RWPE2 (cell line): ENCODE measurements at regions not wholly inside any gene's neighbourhood (a gene's known extent, or its start where the extent isn't known, plus 50 kb on each side); places are given as distances from the start of the nearest gene placed in this dataset.
A peak's percentile ranks its signal among the peaks of the same experiment; 100 is the strongest.

Experiments
- ATAC-seq: fragments of 200-7000 bp; cut with Tn5 transposase; 3 replicates; pipeline ENCODE4 v1.9.1; 2021; ENCODE audit warnings: low read depth
- DNase-seq: peaks from one replicate; pipeline ENCODE4 v3.0.0-alpha.2; 2020; ENCODE audit warnings: low spot score
- H3K27ac ChIP-seq: fragments of 450-650 bp; 2 replicates; pipeline ENCODE4 v1.5.1; 2017; ENCODE audit warnings: mild to moderate bottlenecking; ENCODE audit not compliant: poor library complexity, severe bottlenecking
- H3K27me3 ChIP-seq: fragments of 250-450 bp; sonication (Bioruptor Pico); 2 replicates; pipeline ENCODE4 v1.5.1; 2021; ENCODE audit warnings: mild to moderate bottlenecking, moderate library complexity; ENCODE audit not compliant: insufficient read depth, poor library complexity, severe bottlenecking
- H3K36me3 ChIP-seq: fragments of 250-450 bp; sonication (Bioruptor Pico); 2 replicates; pipeline ENCODE4 v1.5.1; 2020; ENCODE audit warnings: low read depth, mild to moderate bottlenecking, moderate library complexity
- H3K4me1 ChIP-seq: fragments of 250-450 bp; sonication (Bioruptor Pico); 2 replicates; pipeline ENCODE4 v1.5.1; 2021; ENCODE audit warnings: mild to moderate bottlenecking, moderate library complexity; ENCODE audit not compliant: insufficient read depth, poor library complexity, severe bottlenecking
- H3K4me3 ChIP-seq: fragments of 250-450 bp; sonication (Bioruptor Pico); 2 replicates; pipeline ENCODE4 v1.5.1; 2021; ENCODE audit warnings: mild to moderate bottlenecking, moderate library complexity; ENCODE audit not compliant: severe bottlenecking
- H3K9me3 ChIP-seq: fragments of 250-450 bp; sonication (Bioruptor Pico); 2 replicates; pipeline ENCODE4 v1.5.1; 2021; ENCODE audit warnings: mild to moderate bottlenecking, moderate library complexity; ENCODE audit not compliant: severe bottlenecking
- TF ChIP-seq, protein P1 (sequence below): fragments of 450-650 bp; IDR thresholded peaks from one replicate; pipeline ENCODE4 v1.5.1; 2017; ENCODE audit warnings: mild to moderate bottlenecking, moderate library complexity; ENCODE audit not compliant: poor library complexity, severe bottlenecking

DNA sequence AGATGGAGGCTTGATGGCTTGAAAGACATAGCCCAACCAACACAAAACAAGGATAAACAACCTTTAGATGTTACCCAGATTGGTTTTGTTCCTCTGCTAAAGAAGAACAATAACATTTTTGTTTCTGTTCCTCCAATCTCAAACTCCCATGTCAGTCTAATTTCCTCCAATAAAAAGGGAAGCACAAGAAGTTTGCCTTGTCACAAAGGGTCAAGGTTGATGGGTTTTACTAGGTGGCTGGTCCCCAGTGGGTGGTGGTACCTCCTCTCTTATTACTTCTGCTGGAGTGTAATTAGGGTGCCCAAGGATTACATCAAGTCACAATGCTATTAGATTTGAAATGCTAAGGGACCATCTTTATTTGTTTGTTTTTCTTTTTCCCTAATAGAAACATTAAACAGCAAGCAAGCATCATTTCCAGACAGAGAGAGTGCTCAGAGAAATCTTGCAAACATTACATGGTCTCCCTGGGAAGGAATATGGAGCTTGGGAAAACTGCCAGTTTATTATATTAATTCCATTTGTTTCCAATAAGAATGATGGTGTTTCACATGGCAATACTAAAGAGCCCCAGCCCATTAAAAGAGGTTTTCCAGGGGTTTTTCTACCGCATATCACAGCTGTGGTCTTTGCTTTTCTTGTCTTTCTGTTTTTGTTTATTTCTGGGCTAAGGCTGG is 78.3 kb upstream of the AOAH start:
- ATAC-seq = no peak

DNA sequence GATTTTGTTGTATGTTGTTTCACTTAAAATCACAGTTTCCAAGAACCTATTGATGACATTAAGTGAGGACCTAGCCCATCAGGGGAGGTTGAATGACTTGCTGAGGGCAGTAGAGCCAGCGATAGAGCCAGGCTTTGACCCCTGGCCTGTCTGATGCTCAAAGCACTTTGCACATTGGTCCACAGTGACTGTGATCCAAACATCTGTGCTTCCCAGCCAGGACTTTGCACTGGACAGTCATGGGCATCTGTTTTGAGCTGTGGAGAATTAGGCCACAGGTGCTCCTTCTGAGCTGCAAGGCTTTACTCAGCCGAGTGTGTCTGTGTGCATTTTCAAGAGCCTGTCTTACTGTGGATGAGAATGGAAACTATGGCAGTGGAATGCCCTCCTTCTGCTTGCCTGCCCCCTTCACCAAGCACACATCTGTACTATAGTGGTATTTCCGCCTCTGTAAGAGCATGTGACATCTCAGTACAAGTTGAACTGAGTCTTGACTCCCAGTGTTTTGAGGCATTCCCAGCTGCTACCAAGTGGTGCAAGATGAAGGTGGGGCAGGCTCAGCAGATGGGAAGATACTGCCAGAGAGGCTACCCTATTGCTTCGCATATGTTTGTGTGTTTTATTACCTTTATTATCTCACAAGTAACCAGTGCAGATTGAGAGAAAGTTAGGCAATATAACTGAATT is 72.7 kb upstream of the AOAH start:
- Histone ChIP-seq H3K4me3 (no peak overlapping the region), H3K36me3 (no peaks in the 10 kb centered on the region), H3K27me3 (no peaks in the 10 kb centered on the region), H3K27ac (no peak overlapping the region), H3K4me1 (peaks cover 18% of the 10 kb centered on the region), H3K9me3 (no peaks in the 10 kb centered on the region)
- TF ChIP-seq, protein P1, sequence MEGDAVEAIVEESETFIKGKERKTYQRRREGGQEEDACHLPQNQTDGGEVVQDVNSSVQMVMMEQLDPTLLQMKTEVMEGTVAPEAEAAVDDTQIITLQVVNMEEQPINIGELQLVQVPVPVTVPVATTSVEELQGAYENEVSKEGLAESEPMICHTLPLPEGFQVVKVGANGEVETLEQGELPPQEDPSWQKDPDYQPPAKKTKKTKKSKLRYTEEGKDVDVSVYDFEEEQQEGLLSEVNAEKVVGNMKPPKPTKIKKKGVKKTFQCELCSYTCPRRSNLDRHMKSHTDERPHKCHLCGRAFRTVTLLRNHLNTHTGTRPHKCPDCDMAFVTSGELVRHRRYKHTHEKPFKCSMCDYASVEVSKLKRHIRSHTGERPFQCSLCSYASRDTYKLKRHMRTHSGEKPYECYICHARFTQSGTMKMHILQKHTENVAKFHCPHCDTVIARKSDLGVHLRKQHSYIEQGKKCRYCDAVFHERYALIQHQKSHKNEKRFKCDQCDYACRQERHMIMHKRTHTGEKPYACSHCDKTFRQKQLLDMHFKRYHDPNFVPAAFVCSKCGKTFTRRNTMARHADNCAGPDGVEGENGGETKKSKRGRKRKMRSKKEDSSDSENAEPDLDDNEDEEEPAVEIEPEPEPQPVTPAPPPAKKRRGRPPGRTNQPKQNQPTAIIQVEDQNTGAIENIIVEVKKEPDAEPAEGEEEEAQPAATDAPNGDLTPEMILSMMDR = no peak
- DNase-seq (no peak), ATAC-seq (peak; percentile 31; the same call in 1 of the 3 replicates)

More for the DNA sequence above, 78.3 kb upstream of the AOAH start:
- Histone ChIP-seq H3K4me3 (no peak overlapping the region), H3K36me3 (no peaks in the 10 kb centered on the region), H3K27me3 (no peaks in the 10 kb centered on the region), H3K27ac (no peak overlapping the region), H3K4me1 (no peaks in the 10 kb centered on the region), H3K9me3 (no peaks in the 10 kb centered on the region)
- no peak for DNase-seq
- TF ChIP-seq, protein P1 = no peak

DNA sequence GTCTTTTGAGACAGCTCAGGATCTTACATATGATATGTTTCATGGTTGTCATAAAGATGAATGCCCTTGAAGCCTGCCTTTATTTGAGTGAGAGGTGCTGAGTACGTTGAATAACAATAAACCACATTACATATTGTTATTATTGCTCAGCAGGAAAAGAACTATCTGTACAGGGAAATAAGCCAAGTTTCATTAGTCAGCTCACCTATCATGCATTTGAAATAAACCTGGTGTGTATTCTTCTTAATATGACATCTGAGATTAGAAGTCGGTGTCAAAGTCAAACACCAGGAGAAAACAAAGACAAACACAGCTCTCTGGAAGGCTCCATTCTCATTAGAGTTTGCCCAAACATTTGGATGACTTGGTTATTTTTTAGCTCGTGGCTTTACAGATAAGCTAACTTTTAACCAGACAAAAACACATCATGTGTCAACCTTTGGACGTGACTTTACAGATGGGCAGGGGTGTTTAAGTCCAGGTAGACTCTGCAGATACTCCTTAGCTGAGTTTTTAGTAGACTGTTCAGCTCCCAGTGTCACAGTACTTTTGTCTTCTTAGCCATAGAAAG is 71.2 kb upstream of the AOAH start:
- TF ChIP-seq, protein P1 = no peak
- ATAC-seq (peak; percentile 88), DNase-seq (no peak)
- Histone ChIP-seq H3K4me1 (peaks cover 18% of the 10 kb centered on the region), H3K4me3 (no peak overlapping the region), H3K9me3 (no peaks in the 10 kb centered on the region), H3K27me3 (no peaks in the 10 kb centered on the region), H3K27ac (peak overlapping the region; percentile 81), H3K36me3 (no peaks in the 10 kb centered on the region)

DNA sequence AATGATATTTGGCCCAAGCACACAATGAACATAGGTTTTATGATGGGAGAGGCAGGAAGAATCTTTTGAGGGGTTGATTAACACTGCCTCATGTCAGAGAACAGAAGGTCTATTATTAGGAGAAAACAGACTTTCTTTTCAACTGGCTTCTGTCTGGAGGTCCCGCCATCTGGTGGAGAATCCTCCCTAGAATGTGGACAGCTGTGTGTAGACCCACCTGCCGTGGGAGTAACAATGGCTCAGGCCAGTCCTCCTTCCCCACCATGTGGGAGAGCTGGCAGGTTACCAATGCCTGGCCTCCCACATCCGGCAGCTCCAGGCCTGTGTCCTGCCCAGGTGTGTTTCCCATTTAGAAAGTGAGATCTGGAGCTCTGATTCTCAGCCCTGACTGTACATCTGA is 70.4 kb upstream of the AOAH start:
- no peaks in the 10 kb centered on the region for H3K9me3 ChIP-seq
- TF ChIP-seq, protein P1 = no peak
- no peaks in the 10 kb centered on the region for H3K27me3 ChIP-seq
- H3K4me3 ChIP-seq = no peak overlapping the region
- peak overlapping the region; percentile 81 for H3K27ac ChIP-seq
- H3K4me1 ChIP-seq = peaks cover 18% of the 10 kb centered on the region
- DNase-seq (no peak), ATAC-seq (peak; percentile 46)
- no peaks in the 10 kb centered on the region for H3K36me3 ChIP-seq
